GM19023 (cell line): ENCODE measurements at regions not wholly inside any gene's neighbourhood (a gene's known extent, or its start where the extent isn't known, plus 50 kb on each side); places are given as distances from the start of the nearest gene placed in this dataset.
"Not testable (repeated sequence)": the region's sequence is repeated elsewhere in the genome, so short reads cannot be mapped to it uniquely, and the experiment has no call there.

ENCODE experiments used
- ATAC-seq: cut with Tn5 transposase; IDR thresholded peaks from one replicate; pipeline ENCODE4 v1.9.1; 2021; ENCODE audit warnings: mild to moderate bottlenecking, moderate library complexity; ENCODE audit not compliant: unreplicated experiment

- ATAC-seq: not testable (repeated sequence)
Observed at GRCh38 chr11:92465410-92465809, 240.8 kb downstream of the FAT3 start.

DNA sequence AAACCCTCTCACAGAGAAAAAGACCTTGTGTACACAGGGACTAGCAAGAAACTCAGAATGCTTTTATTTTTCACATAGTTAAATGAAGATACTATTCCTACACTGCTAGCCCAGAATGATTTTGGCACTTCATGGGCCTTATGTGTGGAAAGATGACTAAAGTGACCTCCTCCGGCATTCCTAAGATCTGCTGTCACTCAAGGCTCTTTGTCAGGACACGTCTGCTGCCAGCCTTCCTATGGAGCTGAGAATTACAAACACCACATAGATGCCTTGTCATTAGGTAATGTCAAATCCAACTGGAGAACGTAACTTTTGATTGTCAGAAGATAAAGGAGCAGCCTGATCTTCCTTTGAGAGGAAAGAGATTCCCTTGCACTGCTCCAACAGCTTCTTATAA, 249.1 kb downstream of the FAT3 start:
- ATAC-seq: no peak

DNA sequence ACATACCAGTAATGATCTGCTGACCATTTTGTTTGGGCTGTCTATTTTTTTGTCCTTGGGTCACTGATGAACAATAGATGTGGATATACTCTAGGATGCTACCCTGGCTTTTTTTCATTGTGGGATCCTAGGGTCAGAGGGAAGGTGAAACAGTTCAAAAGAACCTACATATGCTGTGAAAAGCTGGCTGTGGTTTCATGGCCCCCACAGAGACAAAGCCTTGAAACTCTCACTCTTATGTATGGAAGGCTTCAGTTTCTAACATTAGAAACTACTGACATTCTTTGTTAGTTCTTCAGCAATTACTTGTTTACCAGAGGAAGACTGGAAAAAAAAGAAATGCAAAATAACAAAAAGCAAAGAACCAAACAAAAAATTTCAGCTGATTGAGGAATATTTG, 250.7 kb downstream of the FAT3 start:
- no peak for ATAC-seq

DNA sequence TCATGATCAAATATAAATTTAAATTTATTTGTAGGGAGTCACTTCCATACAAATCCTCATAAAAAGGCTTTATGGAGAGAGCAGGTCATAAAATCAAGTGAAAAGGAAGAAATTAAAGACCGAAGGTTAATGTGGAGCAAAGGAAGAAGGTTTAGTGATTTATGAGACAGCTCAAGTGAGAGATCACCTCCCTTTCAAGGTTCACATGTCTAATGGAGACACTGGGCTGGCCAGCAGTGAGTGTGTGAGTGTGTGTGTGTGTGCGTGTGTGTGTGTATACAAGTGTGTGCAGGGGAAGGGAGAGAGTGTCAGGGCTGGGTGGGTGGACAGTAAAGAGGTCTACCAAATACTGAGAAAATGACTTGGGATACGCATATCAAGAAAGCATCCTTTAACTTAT, 251.2 kb downstream of the FAT3 start:
- no peak for ATAC-seq

- ATAC-seq: no peak
Observed at GRCh38 chr11:92477686-92478085, 253.1 kb downstream of the FAT3 start.

- ATAC-seq: no peak
Observed at GRCh38 chr11:92480499-92480898, 255.9 kb downstream of the FAT3 start.

- no peak for ATAC-seq
Observed at GRCh38 chr11:92482492-92483060, 258.0 kb downstream of the FAT3 start.

GRCh38 chr11:92484570-92484969, 260.0 kb downstream of the FAT3 start:
- no peak for ATAC-seq

GRCh38 chr11:92489826-92490399, 265.3 kb downstream of the FAT3 start:
- no peak for ATAC-seq

DNA sequence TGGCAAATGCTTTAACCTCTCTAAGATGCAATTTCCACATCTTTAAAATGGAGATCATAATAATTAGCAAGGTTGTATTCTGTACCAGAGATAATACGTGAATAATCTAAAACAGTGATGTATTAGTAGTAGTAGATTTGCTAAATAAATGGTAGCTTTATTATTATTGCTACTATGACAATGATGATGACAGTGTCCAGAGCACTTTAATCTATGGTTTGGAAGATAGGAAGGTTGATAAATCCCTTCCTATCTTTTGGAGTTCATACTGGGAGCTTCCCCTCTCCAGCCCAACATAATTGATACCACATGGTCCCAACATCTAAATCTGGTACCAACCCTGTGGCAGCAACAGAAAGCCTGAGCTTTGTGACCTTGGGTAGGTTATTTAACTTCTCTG, 267.8 kb downstream of the FAT3 start:
- no peak for ATAC-seq

GRCh38 chr11:92495107-92495793, 270.6 kb downstream of the FAT3 start:
- no peak for ATAC-seq

- ATAC-seq: no peak
Observed at GRCh38 chr11:92500453-92500852, 275.8 kb downstream of the FAT3 start.

DNA sequence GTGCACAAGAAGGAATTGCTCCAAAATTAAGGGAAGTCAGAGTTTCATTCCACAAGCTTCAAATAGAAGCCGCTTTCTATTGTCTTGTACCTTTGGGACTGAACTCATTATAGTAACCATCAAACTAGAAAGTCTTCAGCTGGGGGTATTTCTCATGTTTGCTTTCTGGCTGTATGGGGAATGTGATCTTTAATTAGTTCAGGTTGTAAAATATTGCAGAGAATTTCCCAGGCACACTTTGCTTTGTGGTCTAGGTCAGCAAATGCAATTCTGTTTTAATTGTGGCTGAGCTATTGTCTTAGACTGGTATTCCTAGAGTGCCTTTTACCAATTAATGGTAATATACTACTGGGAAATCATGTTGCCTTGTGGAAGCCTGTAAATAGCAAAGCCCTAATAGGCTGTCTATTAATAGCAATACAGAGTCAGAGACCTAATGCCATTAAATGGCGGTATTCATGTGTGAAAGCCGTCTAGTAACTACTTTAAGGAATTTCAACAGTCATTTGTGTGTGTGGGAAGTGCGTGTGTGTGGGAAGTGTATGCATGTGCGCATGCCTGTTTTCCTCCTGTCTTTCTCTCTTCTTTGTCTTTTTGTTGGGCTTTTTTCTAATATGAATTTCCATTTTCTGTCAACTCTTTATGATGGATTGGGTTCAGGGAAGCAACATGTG, 276.6 kb downstream of the FAT3 start:
- no peak for ATAC-seq

DNA sequence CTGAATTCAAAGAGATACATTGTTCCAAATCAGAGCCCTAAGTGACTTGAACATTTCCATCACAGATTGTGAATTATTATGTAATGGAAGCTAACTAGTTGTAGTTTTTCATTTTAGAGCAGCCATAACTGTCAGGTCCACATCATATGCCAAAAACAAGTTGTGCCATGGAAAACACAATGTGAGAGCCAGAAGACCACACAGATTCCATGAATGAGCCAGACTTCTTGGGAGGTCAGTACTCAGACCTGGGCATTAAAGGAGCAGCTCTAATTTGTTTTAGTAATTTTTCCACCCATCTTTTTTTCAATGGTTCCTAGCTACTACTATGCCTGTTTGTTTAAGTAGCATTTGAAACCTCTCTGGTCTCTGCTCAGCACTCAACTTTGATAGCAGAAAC, 279.4 kb downstream of the FAT3 start:
- ATAC-seq: no peak

- ATAC-seq: no peak
Observed at GRCh38 chr11:92504534-92504933, 279.9 kb downstream of the FAT3 start.

GRCh38 chr11:92505689-92506088, 281.1 kb downstream of the FAT3 start:
- ATAC-seq: no peak

DNA sequence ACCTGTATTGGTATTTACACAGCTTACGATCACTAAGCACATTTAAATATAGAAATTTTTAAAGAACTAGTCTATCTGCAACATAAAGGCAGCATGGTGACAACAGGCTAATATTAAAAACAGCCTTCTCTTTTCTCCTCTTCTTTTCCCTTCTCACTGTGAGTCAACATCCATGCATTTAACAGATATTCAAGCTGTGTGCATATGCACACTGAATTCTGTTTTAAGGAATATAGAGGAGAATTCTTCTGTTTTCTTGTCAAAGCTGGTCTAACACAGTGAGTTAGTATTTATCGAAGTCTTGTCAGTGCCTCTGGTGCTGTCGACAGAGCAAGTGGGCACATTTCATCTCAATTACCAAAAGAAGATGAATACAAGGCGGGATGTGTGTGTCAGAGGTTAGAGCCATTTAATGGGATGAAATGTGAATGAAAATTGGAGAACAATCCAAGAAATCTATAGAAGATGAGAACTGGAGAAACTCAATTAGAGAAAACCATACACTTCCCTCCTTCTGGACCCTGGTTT, 282.3 kb downstream of the FAT3 start:
- ATAC-seq: no peak

GRCh38 chr11:92510591-92510990, 286.0 kb downstream of the FAT3 start:
- ATAC-seq: no peak

DNA sequence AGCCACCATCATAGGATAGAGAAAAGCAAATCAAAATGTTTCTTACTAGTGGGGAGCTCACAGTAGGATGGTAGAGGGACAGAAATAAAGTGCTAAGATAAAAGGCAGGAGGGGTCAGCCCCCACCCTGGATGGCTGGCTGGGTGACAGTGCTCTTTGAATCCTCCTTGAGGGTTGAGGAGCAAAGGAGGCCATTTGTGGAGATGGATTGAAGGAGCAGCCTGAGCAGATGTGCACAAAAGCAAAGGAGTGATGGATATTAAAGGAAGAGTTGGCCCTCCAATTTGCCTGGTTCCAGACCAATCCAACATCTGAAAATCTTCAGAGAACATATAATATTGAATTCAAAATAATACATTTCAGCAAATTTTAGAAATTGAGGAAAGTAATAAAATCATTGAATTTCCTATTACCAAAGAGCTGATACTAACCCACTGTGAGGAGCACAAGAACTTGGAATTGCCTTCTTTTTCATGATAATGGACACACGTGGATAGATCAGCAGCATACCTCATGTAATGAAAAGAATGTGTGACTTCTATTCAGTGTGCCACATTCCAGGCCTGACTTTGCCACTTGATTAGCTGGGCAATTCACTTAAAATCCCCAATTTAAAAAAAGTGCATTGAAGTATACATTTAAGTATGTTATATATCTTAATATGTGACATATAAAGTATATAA, 287.0 kb downstream of the FAT3 start:
- no peak for ATAC-seq

DNA sequence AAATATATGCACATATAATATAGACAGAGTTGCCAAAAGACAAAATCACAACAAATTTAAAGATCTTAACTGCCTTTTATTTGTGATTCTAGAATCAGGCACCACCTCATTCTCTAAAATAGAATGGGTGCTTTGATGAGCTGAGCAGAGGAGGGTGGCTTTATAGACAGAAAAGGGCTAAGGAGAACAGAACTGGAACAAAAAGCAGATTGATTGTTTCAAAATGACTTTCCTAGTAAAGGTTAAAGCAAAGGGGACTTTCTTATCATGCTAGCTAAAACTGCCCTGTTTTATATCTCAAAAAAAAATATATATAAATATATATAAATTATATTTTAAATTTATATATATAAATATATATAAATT, 287.6 kb downstream of the FAT3 start:
- no peak for ATAC-seq

DNA sequence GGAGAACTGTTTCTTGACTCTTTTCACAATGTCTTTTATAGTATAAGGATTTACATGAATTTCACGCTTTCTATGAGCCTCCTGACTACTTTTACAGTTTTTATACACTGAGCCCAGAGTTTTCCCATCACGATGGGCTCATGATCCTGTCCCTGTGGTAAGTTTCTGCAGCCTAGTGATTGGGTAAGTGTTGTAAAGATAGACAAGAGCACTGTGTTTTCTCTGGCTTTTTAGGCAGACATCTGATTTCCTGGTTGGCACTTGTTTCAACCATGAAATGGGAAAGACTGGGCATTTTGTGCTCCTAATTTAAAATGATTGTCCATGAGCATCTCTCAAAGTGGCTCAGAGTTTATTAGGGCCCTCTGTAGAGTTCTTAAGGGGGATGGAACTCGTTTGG, 299.0 kb downstream of the FAT3 start:
- no peak for ATAC-seq
